Middle frontal gyrus (tissue), 1 donor: ENCODE measurements at regions not wholly inside any gene's neighbourhood (a gene's known extent, or its start where the extent isn't known, plus 50 kb on each side); places are given as distances from the start of the nearest gene placed in this dataset.

Source experiments
- DNase-seq: peaks from one replicate; pipeline ENCODE4 v3.0.0-alpha.2; 2015; ENCODE audit warnings: low spot score; ENCODE audit errors: extremely low spot score

GRCh38 chr3:36258421-36258820, 121.9 kb upstream of the STAC start:
- no peak for DNase-seq

GRCh38 chr3:36259580-36259979, 120.7 kb upstream of the STAC start:
- DNase-seq, result no peak

GRCh38 chr3:36269274-36269673, 111.0 kb upstream of the STAC start:
- DNase-seq, result no peak

GRCh38 chr3:36282766-36283165, 97.5 kb upstream of the STAC start:
- DNase-seq, result no peak

- DNase-seq, result no peak
These were observed 85.0 kb upstream of the STAC start for GRCh38 chr3:36295296-36295695.

GRCh38 chr3:36297195-36297594, 83.1 kb upstream of the STAC start:
- DNase-seq, result no peak

- no peak for DNase-seq
These were observed 82.1 kb upstream of the STAC start for GRCh38 chr3:36298188-36298587.

GRCh38 chr3:36302158-36302509, 78.2 kb upstream of the STAC start:
- DNase-seq, result no peak

- no peak for DNase-seq
These were observed 77.7 kb upstream of the STAC start for GRCh38 chr3:36302626-36303025.

GRCh38 chr3:36303286-36303685, 77.0 kb upstream of the STAC start:
- DNase-seq, result no peak

GRCh38 chr3:36305929-36306520, 74.3 kb upstream of the STAC start:
- DNase-seq, result no peak

- no peak for DNase-seq
These were observed 71.2 kb upstream of the STAC start for GRCh38 chr3:36309092-36309491.

- no peak for DNase-seq
These were observed 68.0 kb upstream of the STAC start for GRCh38 chr3:36312351-36312750.

GRCh38 chr3:36317915-36318314, 62.4 kb upstream of the STAC start:
- no peak for DNase-seq

GRCh38 chr3:36318621-36319200, 61.6 kb upstream of the STAC start:
- DNase-seq, result no peak

GRCh38 chr3:36319680-36320079, 60.6 kb upstream of the STAC start:
- no peak for DNase-seq
